Common myeloid progenitor, CD34-positive (primary cell): ENCODE measurements at regions not wholly inside any gene's neighbourhood (a gene's known extent, or its start where the extent isn't known, plus 50 kb on each side); places are given as distances from the start of the nearest gene placed in this dataset.

Experiments used
- CTCF ChIA-PET: fragments of 350-600 bp; sonication (Branson Sonifier 250); formaldehyde crosslinking; loops from one replicate; lab custom pipeline; 2021; ENCODE audit warnings: antibody characterized with exemption; lab: Charles Lee
- POLR2A ChIA-PET: fragments of 350-600 bp; sonication (Branson Sonifier 250); formaldehyde crosslinking; loops from one replicate; lab custom pipeline; 2021; ENCODE audit warnings: antibody characterized with exemption; lab: Charles Lee
- DNase-seq, 3 donors: peaks; one replicate each; pipeline versions ENCODE4 v3.0.0 to v3.0.0-alpha.2; 2013
- H3K27ac ChIP-seq, 2 experiments: 1 replicate in 1 of 2; 2 replicates in 1 of 2; pipeline ENCODE4 v1.7.0; 2013; ENCODE audit warnings: inconsistent platforms in 2 of 2, low read length in 2 of 2, mild to moderate bottlenecking in 2 of 2, low read depth in 1 of 2, moderate library complexity in 1 of 2; ENCODE audit not compliant: severe bottlenecking in 2 of 2, insufficient read depth in 1 of 2, poor library complexity in 1 of 2
- H3K27me3 ChIP-seq, 5 experiments: replicated peaks in 2 of 5; 1 replicate in 3 of 5; 2 replicates in 2 of 5; pipeline versions ENCODE4 v1.6.1 to v1.7.0; 2013; ENCODE audit warnings: low read length in 4 of 5, mild to moderate bottlenecking in 2 of 5, moderate library complexity in 2 of 5, inconsistent platforms in 1 of 5; ENCODE audit not compliant: insufficient read depth in 5 of 5, control insufficient read depth in 4 of 5
- H3K36me3 ChIP-seq, 4 experiments: 1 replicate in 2 of 4; 2 replicates in 2 of 4; pipeline versions ENCODE4 v1.6.1 to v1.7.0; 2013; ENCODE audit warnings: low read length in 3 of 4, control low read depth in 1 of 4, mild to moderate bottlenecking in 1 of 4; ENCODE audit not compliant: control insufficient read depth in 4 of 4, insufficient read depth in 4 of 4
- H3K4me1 ChIP-seq, 4 experiments: 1 replicate in 3 of 4; 2 replicates in 1 of 4; pipeline versions ENCODE4 v1.6.1 to v1.7.1; 2013; ENCODE audit warnings: low read length in 3 of 4, mild to moderate bottlenecking in 3 of 4, control low read depth in 1 of 4, inconsistent platforms in 1 of 4, moderate library complexity in 1 of 4; ENCODE audit not compliant: control insufficient read depth in 4 of 4, insufficient read depth in 4 of 4; ENCODE audit errors: control extremely low read depth in 1 of 4
- H3K4me3 ChIP-seq, 7 experiments: 1 replicate in 4 of 7; 2 replicates in 3 of 7; pipeline versions ENCODE4 v1.5.1 to v1.7.0; 2013; ENCODE audit warnings: mild to moderate bottlenecking in 7 of 7, low read length in 6 of 7, moderate library complexity in 6 of 7, inconsistent platforms in 2 of 7, low read depth in 2 of 7, control low read depth in 1 of 7; ENCODE audit not compliant: insufficient read depth in 4 of 7, control insufficient read depth in 1 of 7; ENCODE audit errors: extremely low read depth in 1 of 7
- H3K9me3 ChIP-seq, 5 experiments: 1 replicate in 4 of 5; 2 replicates in 1 of 5; pipeline versions ENCODE4 v1.6.1 to v1.7.1; 2013; ENCODE audit warnings: low read length in 4 of 5, mild to moderate bottlenecking in 2 of 5, inconsistent platforms in 1 of 5, low read depth in 1 of 5, moderate library complexity in 1 of 5; ENCODE audit not compliant: control insufficient read depth in 4 of 5, insufficient read depth in 2 of 5; ENCODE audit errors: control extremely low read depth in 1 of 5
- WGBS: methylation state at CpG from one replicate; pipeline ENCODE4 v1.1.5; 2013; ENCODE audit not compliant: insufficient coverage; 5-methylcytosine and 5-hydroxymethylcytosine counted together

DNA sequence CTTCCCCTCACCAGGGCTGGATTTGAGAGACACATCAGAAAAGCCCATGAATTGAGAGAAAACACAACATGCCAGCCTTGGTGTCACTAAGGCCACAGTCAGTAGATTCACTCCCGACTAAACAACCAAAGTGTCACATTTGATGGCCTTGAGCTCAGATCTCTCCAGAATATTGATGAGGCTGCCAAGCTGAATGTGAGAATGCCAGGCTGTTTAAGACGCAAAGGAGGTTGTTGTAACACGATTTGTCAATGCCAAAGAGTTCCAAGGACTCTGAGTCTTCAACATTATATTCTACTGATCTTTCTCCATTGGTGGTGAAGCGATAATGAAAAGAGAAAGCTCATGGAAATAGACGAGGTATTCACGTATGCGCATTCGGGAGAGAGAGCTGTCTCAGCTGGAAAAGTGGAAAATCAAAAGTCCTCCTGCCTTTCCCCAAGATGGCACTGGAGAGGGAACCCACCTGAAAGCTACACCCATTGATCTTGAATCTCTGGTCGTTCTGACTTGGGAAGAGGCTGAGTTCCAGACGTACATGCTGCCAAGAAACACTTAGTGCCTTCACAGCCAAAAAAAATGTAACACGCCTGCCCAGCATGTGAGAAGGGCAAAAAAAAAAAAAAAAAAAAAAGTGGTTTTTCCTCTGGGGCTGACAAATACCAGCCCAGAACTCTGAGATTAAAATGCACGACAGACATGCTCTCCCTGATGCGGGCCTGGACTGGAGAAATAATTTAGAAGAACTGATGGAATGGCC lies 1159.6 kb downstream of the VRK1 start:
- Histone ChIP-seq H3K36me3 (no peaks in the 10 kb centered on the region), H3K4me3 (no peak overlapping the region), H3K27me3 (no peaks in the 10 kb centered on the region), H3K4me1 (no peaks in the 10 kb centered on the region), H3K27ac (no peak overlapping the region), H3K9me3 (peaks cover 0 to 4% (median 0%) of the 10 kb centered on the region in 5 experiments)
- 93% methylated on average over 13 of the region's 13 CpGs for WGBS
- DNase-seq = no peak
- POLR2A ChIA-PET = no interaction called here
- CTCF ChIA-PET = no interaction called here

DNA sequence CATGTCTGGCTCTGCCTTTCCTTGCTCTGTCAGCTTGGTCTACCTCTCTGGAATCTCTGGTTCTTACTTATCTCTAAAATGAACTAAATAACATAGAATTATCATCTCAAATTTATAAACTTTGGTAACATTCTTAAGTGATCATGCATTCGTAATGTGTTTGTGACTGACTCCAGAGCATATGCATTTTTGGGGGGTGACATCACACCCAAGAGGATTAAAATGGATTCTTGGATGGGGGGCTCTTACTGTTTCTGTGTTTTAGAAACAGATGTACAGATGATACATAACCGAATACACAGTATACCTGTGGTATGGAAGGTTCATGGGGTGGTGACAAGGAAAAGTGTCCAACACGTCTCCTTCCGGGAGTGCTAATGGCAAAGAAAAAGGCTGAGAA lies 1162.1 kb downstream of the VRK1 start:
- H3K4me1 ChIP-seq = no peaks in the 10 kb centered on the region
- no peak overlapping the region for H3K27ac ChIP-seq
- no peak overlapping the region for H3K4me3 ChIP-seq
- H3K27me3 ChIP-seq = peaks cover 0 to 2% (median 0%) of the 10 kb centered on the region in 5 experiments
- no peaks in the 10 kb centered on the region for H3K36me3 ChIP-seq
- ChIA-PET CTCF (no interaction called here), POLR2A (no interaction called here)
- H3K9me3 ChIP-seq = peaks cover 0 to 4% (median 0%) of the 10 kb centered on the region in 5 experiments
- DNase-seq = no peak
- WGBS = 100% methylated on average over 4 of the region's 4 CpGs

DNA sequence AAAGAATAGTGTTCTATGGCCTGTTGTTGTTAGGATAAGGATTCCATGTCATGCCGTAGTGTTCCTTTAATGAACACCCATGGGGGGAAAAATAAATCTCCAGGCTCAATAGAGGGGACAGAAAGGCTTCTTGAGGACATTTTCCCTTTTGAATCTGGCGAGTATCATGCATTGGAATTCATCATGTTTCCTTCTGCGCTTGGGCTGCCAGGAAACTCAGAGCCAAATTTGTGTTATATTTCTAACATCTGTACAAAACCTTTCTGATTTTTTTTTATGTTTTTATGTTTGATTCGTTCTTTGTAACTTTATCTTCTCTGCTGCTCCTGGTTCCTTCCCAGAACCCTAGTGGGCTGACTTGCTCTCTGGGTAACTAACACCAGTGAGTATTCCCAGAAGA lies 1163.3 kb downstream of the VRK1 start:
- peaks cover 0 to 2% (median 0%) of the 10 kb centered on the region in 5 experiments for H3K27me3 ChIP-seq
- no peak overlapping the region for H3K4me3 ChIP-seq
- 100% methylated on average over 4 of the region's 4 CpGs for WGBS
- ChIA-PET CTCF (no interaction called here), POLR2A (no interaction called here)
- no peaks in the 10 kb centered on the region for H3K4me1 ChIP-seq
- peaks cover 0 to 4% (median 0%) of the 10 kb centered on the region in 5 experiments for H3K9me3 ChIP-seq
- H3K27ac ChIP-seq = no peak overlapping the region
- no peak for DNase-seq
- no peaks in the 10 kb centered on the region for H3K36me3 ChIP-seq

DNA sequence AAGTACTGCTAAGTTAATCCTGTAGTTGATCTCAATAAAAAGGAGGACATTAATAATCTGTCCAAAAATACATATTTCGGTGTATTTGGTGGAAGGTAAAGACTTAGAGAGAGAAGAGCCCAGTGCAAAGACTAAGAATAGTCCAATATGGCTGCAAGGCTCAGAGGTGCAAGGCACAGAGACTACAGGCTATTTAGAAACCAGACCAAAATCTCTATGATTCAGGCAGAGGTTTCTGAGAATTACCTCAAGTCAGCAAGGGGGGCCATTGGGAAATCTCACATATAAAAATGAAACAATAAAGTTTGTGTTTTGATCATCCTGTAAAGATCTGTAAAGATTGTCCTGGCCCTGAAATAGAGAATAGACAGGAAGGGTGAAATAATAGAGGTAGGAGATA lies 1173.0 kb downstream of the VRK1 start:
- POLR2A ChIA-PET = no interaction called here

DNA sequence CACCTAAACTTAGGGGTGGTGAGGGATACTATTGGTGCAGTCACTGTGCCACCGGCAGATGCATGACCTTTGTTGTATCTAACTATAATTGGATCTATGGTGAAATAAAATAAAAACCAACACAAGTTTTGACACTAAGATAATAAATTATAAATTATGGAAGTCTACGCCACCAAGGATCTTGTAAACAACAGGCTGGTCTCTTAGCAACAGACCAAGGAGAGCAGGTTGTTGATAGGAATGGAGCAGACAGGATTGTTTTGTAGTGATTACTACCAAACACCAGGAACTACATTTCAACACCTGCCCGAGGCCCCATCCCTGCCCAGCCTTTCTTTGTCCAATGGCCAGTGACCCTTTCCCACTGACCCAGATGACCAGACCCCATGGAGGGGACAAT lies 1178.0 kb downstream of the VRK1 start:
- no peak overlapping the region for H3K27ac ChIP-seq

More for the DNA sequence above, 1173.0 kb downstream of the VRK1 start:
- no peaks in the 10 kb centered on the region for H3K36me3 ChIP-seq
- DNase-seq = no peak
- H3K27me3 ChIP-seq = peaks cover 0 to 3% (median 0%) of the 10 kb centered on the region in 5 experiments
- CTCF ChIA-PET = no interaction called here
- no CpG with 5 or more reads among the region's 1 CpG for WGBS
- H3K9me3 ChIP-seq = no peaks in the 10 kb centered on the region
- no peak overlapping the region for H3K27ac ChIP-seq
- H3K4me1 ChIP-seq = no peaks in the 10 kb centered on the region
- H3K4me3 ChIP-seq = no peak overlapping the region

DNA sequence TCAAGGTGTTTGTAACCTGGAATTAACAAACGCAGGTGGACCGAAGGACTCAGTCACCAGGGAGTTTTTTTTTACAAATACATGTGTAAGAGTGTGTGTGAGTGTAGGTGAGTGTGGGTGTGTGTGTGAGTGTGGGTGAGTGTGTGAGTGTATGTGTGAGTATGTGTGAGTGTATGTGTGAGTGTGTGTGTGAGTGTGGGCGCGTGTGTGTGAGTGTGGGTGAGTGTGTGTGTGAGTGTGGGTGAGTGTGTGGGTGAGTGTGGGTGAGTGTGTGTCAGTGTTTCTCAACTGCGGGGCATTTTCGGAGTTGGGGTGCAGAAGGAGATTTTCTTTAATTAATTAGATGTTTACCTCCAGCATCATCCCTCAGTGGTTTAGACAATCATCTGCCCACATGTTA lies 1178.8 kb downstream of the VRK1 start:
- H3K27ac ChIP-seq = no peak overlapping the region
- no peaks in the 10 kb centered on the region for H3K9me3 ChIP-seq
- H3K27me3 ChIP-seq = peaks cover 0 to 5% (median 0%) of the 10 kb centered on the region in 5 experiments
- WGBS = 100% methylated on average over 2 of the region's 6 CpGs
- DNase-seq = no peak
- ChIA-PET CTCF (no interaction called here), POLR2A (no interaction called here)
- H3K4me1 ChIP-seq = no peaks in the 10 kb centered on the region
- H3K4me3 ChIP-seq = no peak overlapping the region
- no peaks in the 10 kb centered on the region for H3K36me3 ChIP-seq

More for the DNA sequence above, 1178.0 kb downstream of the VRK1 start:
- H3K4me1 ChIP-seq = no peaks in the 10 kb centered on the region
- H3K27me3 ChIP-seq = peaks cover 0 to 5% (median 0%) of the 10 kb centered on the region in 5 experiments
- H3K9me3 ChIP-seq = no peaks in the 10 kb centered on the region
- CTCF ChIA-PET = no interaction called here
- no CpG with 5 or more reads among the region's 3 CpGs for WGBS
- no peak overlapping the region for H3K4me3 ChIP-seq
- H3K36me3 ChIP-seq = no peaks in the 10 kb centered on the region
- POLR2A ChIA-PET = no interaction called here
- no peak for DNase-seq

DNA sequence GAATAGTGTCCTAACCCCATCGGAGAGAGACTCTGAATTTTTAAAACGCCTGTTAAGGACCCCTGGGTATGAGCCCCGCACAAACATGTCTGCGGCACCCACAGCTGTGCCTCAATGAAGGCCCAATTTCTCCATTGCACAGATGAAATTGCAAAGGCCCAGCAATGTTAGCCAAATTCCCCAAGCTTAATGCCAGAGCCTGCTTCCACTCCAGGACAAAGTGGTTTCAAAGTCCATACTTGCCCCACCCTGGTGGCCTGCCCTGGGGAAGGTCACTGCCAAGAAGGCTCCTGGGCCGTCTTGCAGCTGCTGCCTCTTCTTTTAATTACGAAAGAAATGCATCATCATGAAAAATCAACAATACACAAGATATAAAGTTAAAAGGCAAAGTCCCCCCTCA lies 1179.7 kb downstream of the VRK1 start:
- ChIA-PET POLR2A (no interaction called here), CTCF (no interaction called here)
- no peak overlapping the region for H3K4me3 ChIP-seq
- H3K4me1 ChIP-seq = no peaks in the 10 kb centered on the region
- WGBS = 94% methylated on average over 4 of the region's 6 CpGs
- no peak overlapping the region for H3K27ac ChIP-seq
- H3K36me3 ChIP-seq = no peaks in the 10 kb centered on the region
- H3K27me3 ChIP-seq = peaks cover 0 to 5% (median 0%) of the 10 kb centered on the region in 5 experiments
- DNase-seq = no peak
- no peaks in the 10 kb centered on the region for H3K9me3 ChIP-seq
